Muscle of arm (tissue), 1 donor: ENCODE measurements at regions not wholly inside any gene's neighbourhood (a gene's known extent, or its start where the extent isn't known, plus 50 kb on each side); places are given as distances from the start of the nearest gene placed in this dataset.

ENCODE experiments used
- DNase-seq: peaks from one replicate; pipeline ENCODE4 v3.0.0-alpha.2; 2013

DNA sequence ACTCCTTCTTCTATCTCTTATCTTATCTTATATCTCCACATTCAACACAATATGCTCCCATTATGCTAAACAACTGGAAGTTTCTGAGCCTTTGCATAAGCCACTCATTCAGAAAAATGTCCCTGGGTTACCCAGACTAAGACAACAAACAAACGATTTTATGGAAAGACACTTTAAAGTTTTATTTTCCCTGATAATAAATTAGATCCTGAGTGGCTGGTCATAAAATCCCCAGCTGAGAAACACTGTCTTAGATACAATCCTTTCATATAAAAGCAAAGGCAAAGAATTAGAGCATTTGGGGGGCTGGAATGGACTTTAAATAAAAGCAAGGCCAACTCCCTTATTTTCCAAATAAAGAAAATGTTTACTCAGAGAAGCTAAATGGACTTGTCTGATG lies 322.3 kb downstream of the GBE1 start:
- no peak for DNase-seq

DNA sequence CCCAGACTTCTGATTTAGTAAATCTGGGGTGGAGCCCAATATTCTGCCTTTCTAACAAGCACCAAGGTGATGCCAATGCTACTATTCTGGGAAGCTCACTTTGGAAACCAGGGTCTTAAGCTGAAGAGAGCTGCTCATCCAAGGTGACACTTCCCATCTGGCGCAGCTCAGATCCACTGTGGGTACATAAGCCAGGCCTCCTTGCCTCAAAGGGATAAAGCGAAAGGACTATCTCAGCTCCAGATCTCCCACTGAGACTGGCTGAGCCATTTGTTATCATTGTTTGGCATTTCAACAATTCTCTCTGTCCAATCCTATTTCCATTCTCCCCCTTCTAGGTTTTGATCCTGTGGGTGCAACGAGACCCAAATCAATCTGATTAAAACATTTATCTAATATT lies 323.8 kb downstream of the GBE1 start:
- no peak for DNase-seq

- no peak for DNase-seq
These were observed 325.3 kb downstream of the GBE1 start for GRCh38 chr3:81436182-81436581.

- no peak for DNase-seq
These were observed 326.4 kb downstream of the GBE1 start for GRCh38 chr3:81435050-81435449.

DNA sequence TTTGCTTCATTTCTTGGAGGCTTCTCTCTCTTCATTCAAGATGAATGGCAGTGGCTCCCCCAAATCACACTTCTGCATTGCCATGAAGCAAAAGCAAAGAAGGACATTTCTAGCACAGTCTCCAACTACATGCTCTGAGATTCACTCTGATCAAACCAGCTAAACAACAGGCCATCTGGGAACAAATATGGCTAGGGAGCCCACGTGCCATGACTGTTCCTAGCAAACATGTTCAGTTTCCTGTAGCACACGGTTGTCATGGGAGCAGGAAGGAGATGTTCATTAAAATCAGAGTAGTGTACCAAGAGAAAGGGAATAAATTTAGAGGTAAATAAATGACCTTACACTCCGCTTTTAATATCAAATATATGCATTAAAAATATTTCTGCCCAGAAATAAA lies 327.3 kb downstream of the GBE1 start:
- no peak for DNase-seq

DNA sequence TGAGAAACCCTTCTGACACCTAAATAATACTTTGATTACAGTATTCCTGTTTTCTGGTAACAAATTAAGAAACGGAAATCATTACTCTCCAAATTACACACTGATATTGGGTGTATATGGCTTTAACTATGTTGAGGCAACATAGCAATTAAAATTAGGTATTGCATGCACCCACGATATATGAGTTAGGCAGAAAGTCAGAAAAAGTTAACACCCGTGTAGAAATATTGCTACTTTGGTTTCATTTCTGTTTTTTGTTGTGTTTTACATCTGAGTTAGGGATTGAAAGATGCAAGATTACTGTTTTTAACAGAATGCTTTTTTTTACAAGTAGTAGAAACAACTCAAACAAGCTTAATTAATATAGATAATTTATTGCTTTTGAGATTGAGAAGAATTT lies 327.8 kb downstream of the GBE1 start:
- no peak for DNase-seq

DNA sequence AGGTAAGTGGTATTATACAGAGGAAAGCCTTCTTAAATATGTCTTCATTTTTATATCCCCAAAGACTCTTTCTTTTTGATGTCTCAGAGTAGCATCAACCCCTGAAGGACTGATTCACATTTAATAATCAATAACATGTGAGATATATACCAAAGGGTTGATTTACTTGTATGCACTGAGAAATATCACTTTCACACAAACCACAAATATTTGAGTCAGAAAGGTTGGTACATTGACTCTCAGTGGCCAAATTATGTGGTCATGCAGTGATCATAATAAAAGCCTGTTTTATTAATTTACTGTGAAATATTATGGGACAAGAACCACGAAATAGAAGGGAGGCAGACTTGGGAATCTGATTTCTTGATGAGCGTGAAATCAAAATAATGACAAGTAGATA lies 329.0 kb downstream of the GBE1 start:
- no peak for DNase-seq

DNA sequence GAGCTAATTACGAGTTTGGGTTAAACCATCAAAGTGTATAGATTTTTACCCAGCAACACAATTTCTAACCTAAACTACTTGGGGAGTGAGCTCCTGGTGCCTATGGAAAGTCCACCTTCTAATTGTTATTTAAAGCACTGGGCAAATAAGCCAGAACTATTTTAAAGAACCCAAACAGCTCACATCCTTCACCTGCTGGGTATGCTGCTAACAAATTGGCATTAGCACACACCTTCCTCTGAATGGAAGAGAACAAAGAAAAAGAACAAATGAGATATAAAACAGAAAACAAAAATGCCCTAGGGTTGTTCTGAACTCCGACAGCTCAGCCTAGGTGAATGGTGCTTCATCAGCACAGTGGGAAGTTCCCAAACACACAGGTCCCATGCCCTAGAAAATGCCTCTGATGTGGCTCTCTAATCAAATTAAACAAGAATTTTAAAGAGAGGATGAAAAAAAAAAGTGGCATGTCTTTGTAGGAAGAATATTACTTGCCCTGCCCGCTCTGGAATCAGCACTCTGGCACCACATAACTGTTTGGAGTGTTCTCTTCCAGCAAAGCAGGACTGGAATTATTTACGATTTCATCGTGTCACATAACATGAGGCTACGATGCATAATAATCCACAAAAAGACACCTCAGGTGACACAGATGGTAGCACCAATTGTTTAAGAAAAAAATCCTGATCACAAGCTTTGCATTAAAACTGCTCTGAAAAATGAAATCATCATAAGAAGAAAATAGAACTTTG lies 334.4 kb downstream of the GBE1 start:
- DNase-seq, result no peak

DNA sequence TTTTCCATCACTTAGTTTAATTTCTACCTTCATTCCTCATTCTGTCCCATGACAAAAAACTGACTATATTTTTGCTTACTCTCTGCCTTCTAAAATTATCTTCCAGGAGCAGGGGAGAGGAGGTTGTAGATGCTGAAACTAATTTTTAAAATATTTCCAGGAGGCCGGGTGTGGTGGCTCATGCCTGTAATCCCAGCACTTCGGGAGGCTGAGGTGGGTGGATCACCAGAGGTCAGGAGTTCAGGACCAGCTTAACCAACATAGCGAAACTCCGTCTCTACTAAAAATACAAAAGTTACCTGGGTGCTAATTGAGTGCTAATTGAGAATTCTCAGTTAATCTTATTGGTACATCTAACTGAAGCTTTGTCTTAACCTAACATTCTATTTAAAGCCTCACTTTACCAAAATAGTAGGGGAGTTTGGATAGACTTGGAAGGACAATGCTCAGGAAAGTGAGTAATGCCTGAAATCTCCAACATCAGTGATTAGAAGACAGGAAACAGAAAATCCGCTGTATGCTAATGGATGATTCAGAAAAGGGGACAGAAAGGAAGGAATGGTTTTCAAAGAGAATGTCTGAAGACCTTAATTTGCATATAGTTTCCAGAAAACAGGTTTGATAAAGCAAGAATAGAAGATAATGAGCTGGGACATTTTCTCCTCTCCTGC lies 336.1 kb downstream of the GBE1 start:
- DNase-seq, result no peak

DNA sequence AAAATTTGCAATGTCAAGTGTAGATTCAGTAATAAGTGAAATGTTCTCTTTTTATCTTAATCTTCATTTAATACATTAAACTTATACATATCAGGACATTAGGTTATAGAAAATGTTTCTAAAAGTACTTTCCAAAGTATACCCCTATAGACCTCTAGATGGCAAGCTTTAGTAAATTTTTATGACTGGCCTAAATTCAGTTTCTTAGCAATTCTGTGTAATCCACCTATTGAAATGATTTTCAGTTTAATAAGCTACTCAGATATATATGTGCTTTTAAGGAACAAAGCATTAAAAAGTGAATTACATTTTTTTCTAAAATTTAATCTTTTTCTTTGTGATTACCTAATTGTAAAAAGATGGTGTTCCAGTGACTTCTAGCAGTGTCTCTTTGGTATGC lies 342.2 kb downstream of the GBE1 start:
- DNase-seq, result peak; percentile 4

DNA sequence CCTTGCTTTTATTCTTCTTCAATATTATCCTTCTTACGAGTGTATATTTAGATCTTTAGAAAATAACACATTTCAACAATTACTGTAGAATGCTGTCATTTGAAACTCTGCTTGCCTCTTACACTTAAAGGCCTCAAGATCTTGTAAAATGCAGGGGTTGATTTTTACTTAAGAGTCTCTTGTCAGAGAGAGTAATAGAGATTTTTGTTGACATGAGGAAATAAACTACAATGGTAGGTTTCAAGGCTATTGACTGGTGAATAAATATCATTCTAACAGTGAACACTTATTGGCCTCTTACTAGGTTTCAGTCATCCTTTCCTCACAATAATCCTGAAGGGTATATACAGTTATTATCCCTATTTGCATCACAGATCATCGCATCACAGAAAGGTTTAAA lies 344.6 kb downstream of the GBE1 start:
- no peak for DNase-seq

DNA sequence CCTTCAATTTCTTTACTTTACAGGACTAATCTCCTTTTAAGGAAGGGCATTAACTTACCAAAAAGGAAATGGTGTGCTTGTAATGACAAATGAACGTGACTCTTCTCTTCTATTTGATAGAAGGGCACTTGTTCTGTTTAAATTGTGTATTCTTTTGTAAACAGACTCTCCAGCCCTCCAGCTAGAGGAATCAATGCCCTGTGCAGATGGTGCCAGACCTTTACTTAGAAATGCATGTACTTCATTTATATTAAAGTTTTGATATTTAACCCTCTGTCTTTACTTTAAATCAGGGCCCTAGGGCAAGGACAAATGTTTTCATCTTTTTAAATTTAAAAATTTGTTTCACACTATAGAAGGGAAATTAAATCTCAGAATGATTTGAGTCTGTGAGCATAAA lies 355.1 kb downstream of the GBE1 start:
- no peak for DNase-seq

DNA sequence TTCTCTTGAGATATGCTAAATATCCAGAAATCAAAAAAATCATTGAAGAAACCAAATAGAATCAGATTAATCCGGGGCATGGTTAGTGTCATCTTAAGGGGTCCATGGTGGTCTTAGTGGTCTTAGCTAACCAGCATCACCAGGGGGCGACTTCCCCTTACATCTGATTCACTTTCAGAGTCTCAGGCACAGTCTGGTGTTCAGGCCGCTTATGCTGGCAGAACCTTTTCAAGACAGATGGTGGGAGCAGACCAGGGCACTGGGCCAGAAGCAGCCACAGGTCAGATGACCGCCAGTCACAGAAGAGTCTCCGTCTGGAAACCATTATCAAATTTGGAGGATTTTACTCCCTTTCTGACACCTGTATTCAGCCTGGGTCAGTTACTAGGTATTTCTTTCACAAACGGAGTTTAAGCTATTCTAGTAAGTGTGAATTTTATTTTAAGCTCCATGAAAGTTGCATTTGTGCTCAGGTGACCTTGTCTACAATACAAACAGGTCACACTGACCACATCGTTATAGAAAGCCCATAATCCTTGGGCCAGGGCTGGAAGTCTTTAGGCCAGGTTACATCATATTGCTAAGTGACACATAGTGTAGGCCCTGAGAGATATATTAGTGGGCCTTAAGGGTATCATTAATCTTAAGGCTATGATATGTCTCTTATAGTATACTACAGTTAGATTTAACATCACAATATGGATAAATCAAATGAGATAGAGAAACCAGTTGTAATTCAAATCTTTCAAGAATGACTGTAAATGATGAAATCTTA lies 365.5 kb downstream of the GBE1 start:
- no peak for DNase-seq

DNA sequence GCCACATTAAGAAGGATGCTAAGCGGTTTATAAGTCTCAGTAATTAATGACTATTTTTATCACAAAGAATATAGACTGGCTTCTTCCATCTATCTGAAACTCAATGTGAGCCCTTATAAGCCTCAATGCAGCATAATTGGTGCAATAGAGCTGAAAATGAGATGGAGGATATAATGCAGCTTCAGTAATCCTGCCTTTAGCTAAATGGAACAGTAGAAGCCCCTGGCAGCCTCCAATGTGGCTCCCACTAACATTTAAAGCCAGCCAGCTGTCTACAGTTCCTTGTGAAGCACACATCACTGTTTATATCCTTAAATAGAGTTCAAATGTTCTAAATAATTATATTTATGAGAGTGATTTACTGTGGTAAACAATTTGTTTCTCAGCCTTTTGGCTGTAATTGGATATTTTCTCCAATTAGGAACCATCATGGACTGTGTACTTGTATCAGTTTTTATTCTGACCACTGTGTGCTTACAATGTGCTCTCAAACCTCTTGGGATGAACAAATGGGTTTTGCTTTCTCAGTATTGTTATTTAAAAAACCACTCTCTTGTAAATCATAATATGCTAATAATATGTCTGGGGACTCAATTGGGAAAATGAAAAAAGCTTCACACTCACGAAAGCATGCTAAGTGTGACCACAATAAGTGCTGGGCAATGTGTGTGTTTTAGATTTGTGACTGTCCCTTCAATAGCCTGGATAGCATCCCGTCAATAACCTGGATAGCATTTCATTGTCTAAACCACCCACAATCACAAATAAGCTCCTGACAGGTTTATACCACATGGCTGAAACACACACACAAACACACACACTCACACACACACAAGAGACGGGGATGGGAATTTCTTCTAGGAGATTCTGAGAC lies 366.6 kb downstream of the GBE1 start:
- no peak for DNase-seq

DNA sequence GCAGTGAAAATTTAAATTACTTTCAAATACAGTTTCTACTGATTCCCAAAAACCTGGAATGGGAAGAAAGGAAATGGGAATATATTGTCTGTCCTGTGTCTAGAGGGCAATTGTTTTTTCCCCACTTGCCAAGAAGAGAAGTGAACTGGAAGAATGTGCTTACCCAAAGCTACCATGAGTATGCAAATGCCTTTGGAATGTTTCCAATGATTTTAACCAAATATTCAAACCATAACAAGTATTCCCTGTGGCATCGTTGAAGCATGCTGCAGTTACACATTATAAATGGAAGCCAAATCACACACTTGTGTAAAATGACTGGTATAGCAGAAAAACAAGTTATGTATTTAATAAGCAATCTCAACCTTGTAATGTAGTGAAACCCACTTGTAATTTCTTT lies 368.2 kb downstream of the GBE1 start:
- no peak for DNase-seq

GRCh38 chr3:81390796-81391195 lies 370.6 kb downstream of the GBE1 start:
- DNase-seq, result no peak

GRCh38 chr3:81388191-81388590 lies 373.3 kb downstream of the GBE1 start:
- DNase-seq, result no peak

DNA sequence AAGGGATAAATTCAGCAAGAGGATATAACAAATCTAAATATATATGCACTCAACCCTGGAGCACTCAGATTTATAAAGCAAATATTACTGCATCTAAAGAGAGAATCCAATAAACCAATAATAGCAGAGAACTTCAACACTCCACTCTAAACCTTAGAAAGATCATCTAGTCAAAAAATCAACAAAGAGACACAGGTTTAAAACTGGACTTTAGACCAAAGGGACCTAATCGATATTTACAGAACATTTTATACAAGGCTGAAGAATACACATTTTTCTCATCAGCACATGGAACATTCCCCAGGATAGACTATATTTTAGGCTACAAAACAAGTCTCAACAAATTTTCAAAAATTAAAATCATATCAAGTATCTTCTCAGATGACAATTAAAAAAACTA lies 379.0 kb downstream of the GBE1 start:
- DNase-seq, result no peak

- DNase-seq, result no peak
These were observed 381.2 kb downstream of the GBE1 start for GRCh38 chr3:81380234-81380633.

DNA sequence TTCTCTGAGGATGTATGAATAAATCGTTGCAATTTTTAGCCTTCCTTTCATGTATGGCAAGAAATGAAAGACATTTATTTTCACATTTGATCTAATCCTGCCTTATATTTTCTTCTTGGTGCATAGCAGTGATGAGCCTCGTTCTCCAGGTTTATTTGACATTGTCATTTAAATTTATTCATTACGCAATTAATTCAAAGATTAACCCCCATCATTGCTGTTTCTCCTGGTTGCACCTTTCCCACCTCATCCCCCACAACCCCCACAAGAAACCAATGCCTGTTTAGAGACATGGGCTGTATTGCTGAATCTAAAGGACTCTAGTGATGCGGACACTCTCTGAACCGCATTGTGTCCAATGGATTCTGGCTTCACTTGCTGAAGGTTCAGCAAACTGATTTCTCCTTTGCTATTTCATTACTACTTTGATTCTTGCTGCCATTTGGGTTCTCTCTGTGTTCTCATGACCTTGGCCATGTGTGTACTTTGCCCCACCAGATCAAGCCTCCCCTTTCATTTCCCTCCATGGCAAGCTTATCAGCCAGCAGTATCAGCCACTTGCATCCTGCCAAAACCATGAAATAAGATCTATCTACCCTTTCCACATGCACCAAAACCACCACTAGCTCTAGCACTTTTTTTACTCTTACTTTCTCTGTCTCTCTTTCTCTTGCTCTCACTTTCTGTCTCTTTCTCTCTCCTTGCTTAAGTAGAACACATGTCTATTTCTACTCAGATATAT lies 382.7 kb downstream of the GBE1 start:
- no peak for DNase-seq

GRCh38 chr3:81375921-81376320 lies 385.5 kb downstream of the GBE1 start:
- DNase-seq, result no peak
